ENCODE measurements at regions not wholly inside any gene's neighbourhood (a gene's known extent, or its start where the extent isn't known, plus 50 kb on each side); places are given as distances from the start of the nearest gene placed in this dataset.

- no peak for TF ChIP-seq EZH2phosphoT487 (IDR thresholded peaks at IDR 0.05)
- no peak for TF ChIP-seq EZH2 (IDR thresholded peaks at IDR 0.05)
- TF ChIP-seq, protein P1, sequence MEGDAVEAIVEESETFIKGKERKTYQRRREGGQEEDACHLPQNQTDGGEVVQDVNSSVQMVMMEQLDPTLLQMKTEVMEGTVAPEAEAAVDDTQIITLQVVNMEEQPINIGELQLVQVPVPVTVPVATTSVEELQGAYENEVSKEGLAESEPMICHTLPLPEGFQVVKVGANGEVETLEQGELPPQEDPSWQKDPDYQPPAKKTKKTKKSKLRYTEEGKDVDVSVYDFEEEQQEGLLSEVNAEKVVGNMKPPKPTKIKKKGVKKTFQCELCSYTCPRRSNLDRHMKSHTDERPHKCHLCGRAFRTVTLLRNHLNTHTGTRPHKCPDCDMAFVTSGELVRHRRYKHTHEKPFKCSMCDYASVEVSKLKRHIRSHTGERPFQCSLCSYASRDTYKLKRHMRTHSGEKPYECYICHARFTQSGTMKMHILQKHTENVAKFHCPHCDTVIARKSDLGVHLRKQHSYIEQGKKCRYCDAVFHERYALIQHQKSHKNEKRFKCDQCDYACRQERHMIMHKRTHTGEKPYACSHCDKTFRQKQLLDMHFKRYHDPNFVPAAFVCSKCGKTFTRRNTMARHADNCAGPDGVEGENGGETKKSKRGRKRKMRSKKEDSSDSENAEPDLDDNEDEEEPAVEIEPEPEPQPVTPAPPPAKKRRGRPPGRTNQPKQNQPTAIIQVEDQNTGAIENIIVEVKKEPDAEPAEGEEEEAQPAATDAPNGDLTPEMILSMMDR (IDR thresholded peaks at IDR 0.05) = no peak
Measured at GRCh38 chr4:34629451-34629850, 1614.9 kb downstream of the ARAP2 start.

Measured in neural progenitor cell (in vitro differentiated cells).